CD4-positive, alpha-beta T cell treated with Interleukin-15 for 1 hour (primary cell): ENCODE measurements at regions not wholly inside any gene's neighbourhood (a gene's known extent, or its start where the extent isn't known, plus 50 kb on each side); places are given as distances from the start of the nearest gene placed in this dataset.
"Not testable (repeated sequence)": the region's sequence is repeated elsewhere in the genome, so short reads cannot be mapped to it uniquely, and the experiment has no call there.

Experiments used
- DNase-seq: peaks from one replicate; pipeline ENCODE4 v3.0.0-alpha.2; 2020

DNA sequence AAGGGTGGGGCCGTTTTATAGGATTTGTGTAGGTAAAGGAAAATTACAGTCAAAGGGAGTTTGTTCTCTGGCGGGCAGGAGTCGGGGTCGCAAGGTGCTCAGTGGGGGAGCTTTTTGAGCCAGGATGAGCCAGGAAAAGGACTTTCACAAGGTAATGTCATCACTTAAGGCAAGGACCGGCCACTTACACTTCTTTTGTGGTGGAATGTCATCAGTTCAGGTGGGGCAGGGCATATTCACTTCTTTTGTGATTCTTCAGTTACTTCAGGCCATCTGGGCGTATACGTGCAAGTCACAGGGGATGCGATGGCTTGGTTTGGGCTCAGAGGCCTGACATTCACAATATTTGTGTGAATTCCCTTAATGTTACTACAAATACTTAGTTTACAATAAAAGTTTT lies 88.2 kb upstream of the MAP3K7 start:
- not testable (repeated sequence) for DNase-seq

DNA sequence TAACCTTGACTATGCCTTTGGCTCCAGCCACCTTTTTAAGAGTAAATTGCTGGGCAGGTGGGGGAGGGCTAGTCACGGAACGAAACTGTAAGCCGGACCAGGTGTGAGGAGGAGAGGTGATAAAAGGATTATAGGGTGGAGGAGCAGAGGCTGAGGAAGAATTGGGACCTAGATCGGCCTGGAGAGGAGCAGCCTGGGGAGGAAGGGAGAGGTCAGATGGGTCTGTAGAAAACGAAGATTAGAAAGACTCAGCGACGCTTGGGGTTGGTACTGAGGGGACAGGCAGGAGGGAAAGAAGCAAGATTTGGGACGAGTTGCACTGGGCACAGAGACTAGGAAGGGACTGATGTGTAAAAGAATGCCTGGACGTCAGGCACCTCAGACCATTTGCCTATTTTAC lies 87.2 kb upstream of the MAP3K7 start:
- DNase-seq, result not testable (repeated sequence)

DNA sequence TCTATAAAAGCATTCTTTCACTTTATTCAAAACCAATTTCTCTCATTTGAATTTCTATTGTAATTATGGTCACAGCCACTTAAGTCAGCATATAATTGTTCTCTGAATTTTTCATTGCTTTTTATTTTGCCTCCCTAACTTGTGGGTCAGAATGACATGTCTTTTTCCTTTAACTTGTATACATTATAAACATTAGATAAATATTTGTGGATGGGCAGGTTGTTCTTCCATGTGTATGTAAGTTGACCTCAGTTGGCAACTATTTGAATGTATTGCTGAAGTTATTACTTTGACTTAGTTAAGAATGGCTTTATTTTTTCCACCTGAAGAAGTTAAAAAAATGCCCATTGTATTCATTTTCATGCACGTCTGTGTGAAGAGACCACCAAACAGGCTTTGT lies 83.0 kb upstream of the MAP3K7 start:
- DNase-seq, result no peak

DNA sequence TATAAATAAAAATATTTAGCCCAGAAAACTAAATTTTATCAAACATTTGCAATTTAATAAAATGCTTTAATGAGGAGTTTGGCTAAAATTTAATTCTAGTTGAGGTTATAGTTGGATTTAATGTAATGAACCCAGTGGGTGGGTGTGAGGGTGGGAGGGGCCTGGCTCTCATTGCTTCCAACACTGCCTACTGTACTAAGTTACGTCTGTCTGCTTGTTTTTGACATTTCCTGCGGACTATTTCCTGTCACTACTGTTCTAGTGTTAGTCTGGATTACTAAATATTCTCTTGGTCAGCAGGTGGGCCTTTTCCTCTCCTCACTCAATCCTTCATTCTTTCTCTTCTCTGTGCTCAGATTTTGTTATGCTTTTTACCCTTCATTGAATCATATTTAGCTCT lies 82.5 kb upstream of the MAP3K7 start:
- no peak for DNase-seq

DNA sequence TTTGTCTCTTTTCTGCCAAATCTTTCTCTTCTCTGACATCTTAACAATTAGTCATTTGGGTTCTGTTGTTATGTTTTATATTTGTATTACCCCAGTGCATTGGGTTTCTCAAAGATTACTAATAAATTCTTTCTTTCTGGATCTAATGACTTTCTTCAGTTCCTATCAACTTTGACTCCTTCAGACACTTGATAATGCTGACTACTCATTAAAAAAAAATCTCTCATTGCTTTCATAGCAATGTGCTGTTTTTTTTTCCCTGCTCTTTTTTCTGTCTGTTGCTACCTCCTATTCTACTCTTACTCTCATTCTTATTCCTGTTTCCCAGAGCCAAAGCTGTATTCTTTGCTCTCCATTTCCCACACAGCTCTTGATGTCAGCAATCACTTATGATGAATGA lies 81.3 kb upstream of the MAP3K7 start:
- no peak for DNase-seq

DNA sequence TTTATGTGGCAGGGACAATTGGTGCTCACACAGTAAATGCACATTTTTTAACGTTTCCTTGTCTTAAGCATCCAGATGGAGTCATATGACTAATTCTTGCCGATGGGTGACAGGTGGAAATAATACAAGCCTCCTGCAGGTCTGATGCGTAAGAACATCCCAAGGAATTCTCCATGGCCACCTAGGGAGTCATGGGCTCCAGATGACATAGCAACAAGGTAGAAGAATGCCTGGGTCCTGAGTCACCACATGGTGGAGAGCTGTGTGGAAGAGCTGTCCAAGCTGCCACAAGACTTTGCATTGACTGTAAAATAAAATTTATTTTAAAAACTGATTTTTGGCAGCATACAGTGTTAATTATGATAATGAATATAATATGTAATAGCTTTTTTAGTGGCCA lies 77.0 kb upstream of the MAP3K7 start:
- no peak for DNase-seq

DNA sequence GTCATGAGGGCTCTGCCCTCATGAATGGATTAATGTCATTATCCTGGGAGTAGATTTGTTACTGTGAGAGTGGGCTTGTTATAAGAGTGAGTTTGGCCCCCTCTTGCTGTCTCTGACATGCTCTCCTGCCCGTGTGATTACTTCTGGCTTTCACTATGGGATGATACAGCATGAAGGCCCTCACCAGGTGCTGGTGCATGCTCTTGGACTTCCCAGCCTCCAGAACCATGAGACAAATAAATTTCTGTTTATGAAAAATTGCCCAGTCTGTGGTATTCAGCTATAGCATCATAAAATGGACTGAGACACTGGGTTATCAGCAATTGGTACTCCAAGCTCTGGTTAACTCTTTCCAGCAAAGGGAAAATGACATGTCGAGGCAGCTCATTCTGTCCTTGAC lies 76.2 kb upstream of the MAP3K7 start:
- no peak for DNase-seq

GRCh38 chr6:90660931-90661330 lies 74.1 kb upstream of the MAP3K7 start:
- no peak for DNase-seq

GRCh38 chr6:90658497-90658896 lies 71.6 kb upstream of the MAP3K7 start:
- DNase-seq, result no peak

GRCh38 chr6:90656325-90656724 lies 69.5 kb upstream of the MAP3K7 start:
- no peak for DNase-seq

- DNase-seq, result no peak
Measured at GRCh38 chr6:90654806-90655205, 67.9 kb upstream of the MAP3K7 start.

DNA sequence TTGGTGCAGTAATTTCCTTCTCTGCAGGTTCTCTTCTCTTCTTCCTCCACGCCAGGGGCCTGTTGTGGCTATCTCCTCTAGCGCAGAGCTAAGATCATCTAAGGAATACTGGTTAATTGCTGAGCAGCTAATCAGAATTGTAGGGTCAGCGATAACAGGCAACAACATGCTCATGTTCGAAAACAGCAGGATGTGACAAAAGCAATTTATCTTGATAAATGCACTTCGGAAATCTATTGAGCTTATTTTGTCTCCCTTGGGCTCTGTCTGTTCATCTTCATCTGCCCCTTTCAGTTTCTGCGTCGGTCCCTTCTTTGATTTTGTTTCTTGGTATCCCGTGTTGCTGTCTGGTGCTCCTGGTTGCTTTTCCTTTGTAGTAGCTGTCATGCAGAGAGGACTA lies 67.3 kb upstream of the MAP3K7 start:
- DNase-seq, result no peak

- no peak for DNase-seq
Measured at GRCh38 chr6:90653750-90654149, 66.9 kb upstream of the MAP3K7 start.

DNA sequence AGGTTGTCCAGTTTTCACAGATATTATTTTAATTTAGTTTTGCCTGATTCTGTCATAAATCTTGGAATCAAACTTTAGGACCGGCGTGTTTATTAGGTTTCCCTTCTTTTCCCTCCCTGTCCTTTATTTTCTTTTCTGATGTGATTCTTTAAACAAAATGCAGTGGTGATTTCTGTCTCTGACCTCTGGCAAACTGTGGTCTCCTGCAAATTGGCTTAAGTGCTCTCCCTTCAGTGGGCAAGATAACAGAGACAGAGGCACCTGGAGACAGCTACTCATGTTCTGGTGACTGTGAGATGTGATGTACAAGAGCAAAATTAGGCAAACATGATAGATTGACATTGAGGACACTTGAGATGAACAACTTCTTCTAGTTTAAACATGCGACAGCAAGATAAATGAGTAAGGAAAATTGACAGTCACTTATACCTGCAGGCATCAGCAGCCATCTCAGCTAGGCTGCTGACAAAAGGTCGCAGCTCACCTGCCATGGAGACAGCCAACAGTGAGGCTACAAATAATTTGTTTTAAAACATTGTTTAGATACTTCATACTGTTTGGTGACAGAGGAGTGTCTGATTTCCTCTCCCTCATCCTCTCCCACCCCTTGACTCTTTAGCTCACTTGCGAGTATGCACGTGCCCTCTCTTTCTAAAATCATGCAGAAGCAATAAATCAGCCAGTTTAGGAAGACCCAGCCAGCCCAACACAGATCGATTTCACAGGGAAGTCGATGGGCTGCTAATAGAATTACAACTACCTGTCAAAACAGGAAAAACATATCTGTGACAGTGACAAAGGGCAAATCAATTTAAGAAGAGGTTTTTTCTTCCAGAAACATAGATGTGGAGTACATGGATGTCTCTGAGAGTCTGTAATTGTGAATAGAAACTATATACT lies 63.4 kb upstream of the MAP3K7 start:
- DNase-seq, result no peak

GRCh38 chr6:90648873-90649272 lies 62.0 kb upstream of the MAP3K7 start:
- DNase-seq, result no peak

- DNase-seq, result no peak
Measured at GRCh38 chr6:90646940-90647339, 60.1 kb upstream of the MAP3K7 start.

DNA sequence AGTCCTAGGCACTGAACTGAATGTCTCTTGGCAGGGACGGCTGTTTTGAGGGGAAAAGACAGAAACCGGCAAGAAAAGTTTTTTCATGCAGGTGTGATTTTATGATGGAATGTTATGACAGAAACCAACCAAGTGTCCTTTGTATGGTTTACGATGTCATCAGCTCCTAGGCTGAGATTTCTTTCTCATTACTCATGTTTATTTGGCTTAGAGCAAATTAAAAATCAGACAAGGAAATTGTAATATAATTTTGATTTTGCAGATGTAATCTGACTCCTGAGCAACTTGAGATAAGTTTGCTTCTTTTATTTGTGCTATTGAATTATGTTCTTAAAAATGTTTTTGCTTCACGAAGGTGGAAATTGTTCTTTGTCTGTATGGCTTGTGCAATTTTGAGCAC lies 58.8 kb upstream of the MAP3K7 start:
- no peak for DNase-seq

GRCh38 chr6:90644492-90644891 lies 57.6 kb upstream of the MAP3K7 start:
- no peak for DNase-seq

DNA sequence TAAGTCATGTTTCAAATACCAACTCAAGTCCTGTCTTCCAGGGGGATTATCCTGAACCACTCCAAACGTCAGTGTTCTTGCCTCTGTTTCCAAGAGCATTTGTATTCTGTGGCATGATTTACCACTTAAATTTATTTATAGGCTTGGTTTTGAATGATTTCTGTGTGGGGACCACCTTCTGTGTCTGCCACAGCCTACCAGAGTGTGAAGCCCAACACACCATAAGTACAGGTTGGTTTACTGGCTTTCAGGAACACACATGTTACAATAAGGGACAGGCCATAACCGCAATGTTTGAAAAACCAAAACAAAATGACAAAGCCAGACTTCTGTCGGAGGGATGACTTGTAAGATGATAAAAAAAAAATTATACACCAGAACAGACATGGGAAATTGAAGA lies 56.5 kb upstream of the MAP3K7 start:
- DNase-seq, result no peak

GRCh38 chr6:90637320-90637719 lies 50.4 kb upstream of the MAP3K7 start:
- no peak for DNase-seq
